ENCODE measurements at regions not wholly inside any gene's neighbourhood (a gene's known extent, or its start where the extent isn't known, plus 50 kb on each side); places are given as distances from the start of the nearest gene placed in this dataset.

- H3K27ac ChIP-seq = no peak overlapping the region
- DNase-seq = no peak
- no peaks in the 10 kb centered on the region for H3K27me3 ChIP-seq
- H3K9me3 ChIP-seq = no peaks in the 10 kb centered on the region
- H3K36me3 ChIP-seq = no peaks in the 10 kb centered on the region
- 84 to 85% methylated on average over 10 of the region's 10 CpGs for WGBS, 2 donors
- H3K4me1 ChIP-seq = no peaks in the 10 kb centered on the region
- H3K4me3 ChIP-seq (replicated peaks in 1 of 3) = no peak overlapping the region
- intact Hi-C loops (cut with DNase I) = no loop called here
- TF ChIP-seq POLR2A (IDR thresholded peaks at IDR 0.05) (no peak), CTCF (IDR thresholded peaks at IDR 0.05) (no peak)
Measured at GRCh38 chr5:124941051-124942049, 194.9 kb upstream of the ZNF608 start.

- no peaks in the 10 kb centered on the region for H3K9me3 ChIP-seq
- DNase-seq = peak in 1 of 2 donors; percentile 3
- H3K27ac ChIP-seq = no peak overlapping the region
- no peaks in the 10 kb centered on the region for H3K36me3 ChIP-seq
- H3K4me1 ChIP-seq = no peaks in the 10 kb centered on the region
- 64 to 72% methylated on average over 9 of the region's 9 CpGs for WGBS, 2 donors
- TF ChIP-seq POLR2A (IDR thresholded peaks at IDR 0.05) (no peak), CTCF (IDR thresholded peaks at IDR 0.05) (no peak)
- H3K27me3 ChIP-seq = no peaks in the 10 kb centered on the region
- intact Hi-C loops (cut with DNase I) = no loop called here
- no peak overlapping the region for H3K4me3 ChIP-seq (replicated peaks in 1 of 3)
Measured at GRCh38 chr5:124948062-124948753, 201.8 kb upstream of the ZNF608 start.

GRCh38 chr5:124948754-124949275, 202.4 kb upstream of the ZNF608 start:
- no peak overlapping the region for H3K27ac ChIP-seq
- whole genome bisulfite sequencing, 2 donors = 55 to 63% methylated on average over 4 of the region's 4 CpGs
- H3K27me3 ChIP-seq = no peaks in the 10 kb centered on the region

GRCh38 chr5:124949862-124950261, 203.4 kb upstream of the ZNF608 start:
- TF ChIP-seq CTCF (IDR thresholded peaks at IDR 0.05) (no peak), POLR2A (IDR thresholded peaks at IDR 0.05) (no peak)
- H3K9me3 ChIP-seq = no peaks in the 10 kb centered on the region
- H3K4me3 ChIP-seq (replicated peaks in 1 of 3) = no peak overlapping the region
- H3K4me1 ChIP-seq = no peaks in the 10 kb centered on the region
- intact Hi-C loops (cut with DNase I) = no loop called here
- no peak for DNase-seq
- 84 to 87% methylated on average over 4 of the region's 4 CpGs for WGBS, 2 donors
- H3K27me3 ChIP-seq = no peaks in the 10 kb centered on the region
- no peak overlapping the region for H3K27ac ChIP-seq
- no peaks in the 10 kb centered on the region for H3K36me3 ChIP-seq

More at GRCh38 chr5:124948754-124949275, 202.4 kb upstream of the ZNF608 start:
- Histone ChIP-seq H3K9me3 (no peaks in the 10 kb centered on the region), H3K4me1 (no peaks in the 10 kb centered on the region), H3K36me3 (no peaks in the 10 kb centered on the region), H3K4me3 (replicated peaks in 1 of 3) (no peak overlapping the region)
- TF ChIP-seq CTCF (IDR thresholded peaks at IDR 0.05) = no peak
- no peak for TF ChIP-seq POLR2A (IDR thresholded peaks at IDR 0.05)
- intact Hi-C loops (cut with DNase I) = no loop called here
- DNase-seq = no peak
